Keratinocyte (primary cell): ENCODE measurements at regions not wholly inside any gene's neighbourhood (a gene's known extent, or its start where the extent isn't known, plus 50 kb on each side); places are given as distances from the start of the nearest gene placed in this dataset.

Experiments used
- EZH2 ChIP-seq: IDR thresholded peaks from one replicate; pipeline ENCODE4 v1.6.1; 2012; ENCODE audit warnings: inconsistent platforms, mild to moderate bottlenecking, low read length, moderate library complexity
- TF ChIP-seq, protein P1 (sequence below), 3 experiments: IDR thresholded peaks in 1 of 3; conservative IDR thresholded peaks in 1 of 3; optimal IDR thresholded peaks in 1 of 3; 2 replicates in 2 of 3; 3 replicates in 1 of 3; pipeline versions ENCODE3 to v1.5.1; 2011; ENCODE audit warnings: low read length in 3 of 3, mild to moderate bottlenecking in 3 of 3, moderate library complexity in 2 of 3, control low read depth in 1 of 3, inconsistent platforms in 1 of 3; ENCODE audit not compliant: insufficient read depth in 2 of 3; ENCODE audit errors: extremely low read depth in 1 of 3

DNA sequence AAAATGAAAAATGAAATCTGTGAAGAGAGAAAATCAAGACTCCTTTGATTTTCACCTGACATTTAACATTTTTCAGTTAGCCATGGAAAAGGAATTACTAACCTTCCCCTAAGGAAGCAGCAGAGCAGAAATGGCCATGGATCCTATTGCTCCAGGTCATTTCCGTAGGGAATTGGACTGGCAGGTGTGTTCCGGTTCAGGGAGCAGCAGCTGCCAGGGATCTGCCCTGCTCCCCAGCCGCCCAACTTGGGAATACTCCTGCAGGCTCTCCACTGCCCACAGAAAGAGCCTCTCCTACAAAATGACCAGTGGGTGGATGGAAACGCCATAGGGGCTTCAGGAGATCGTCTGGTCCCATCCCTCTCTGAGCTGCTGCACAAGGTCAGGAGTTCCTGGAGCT lies 86.0 kb upstream of the MAPK4 start:
- TF ChIP-seq, protein P1, sequence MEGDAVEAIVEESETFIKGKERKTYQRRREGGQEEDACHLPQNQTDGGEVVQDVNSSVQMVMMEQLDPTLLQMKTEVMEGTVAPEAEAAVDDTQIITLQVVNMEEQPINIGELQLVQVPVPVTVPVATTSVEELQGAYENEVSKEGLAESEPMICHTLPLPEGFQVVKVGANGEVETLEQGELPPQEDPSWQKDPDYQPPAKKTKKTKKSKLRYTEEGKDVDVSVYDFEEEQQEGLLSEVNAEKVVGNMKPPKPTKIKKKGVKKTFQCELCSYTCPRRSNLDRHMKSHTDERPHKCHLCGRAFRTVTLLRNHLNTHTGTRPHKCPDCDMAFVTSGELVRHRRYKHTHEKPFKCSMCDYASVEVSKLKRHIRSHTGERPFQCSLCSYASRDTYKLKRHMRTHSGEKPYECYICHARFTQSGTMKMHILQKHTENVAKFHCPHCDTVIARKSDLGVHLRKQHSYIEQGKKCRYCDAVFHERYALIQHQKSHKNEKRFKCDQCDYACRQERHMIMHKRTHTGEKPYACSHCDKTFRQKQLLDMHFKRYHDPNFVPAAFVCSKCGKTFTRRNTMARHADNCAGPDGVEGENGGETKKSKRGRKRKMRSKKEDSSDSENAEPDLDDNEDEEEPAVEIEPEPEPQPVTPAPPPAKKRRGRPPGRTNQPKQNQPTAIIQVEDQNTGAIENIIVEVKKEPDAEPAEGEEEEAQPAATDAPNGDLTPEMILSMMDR (optimal IDR thresholded peaks at IDR 0.05 in 1 of 3, IDR thresholded peaks at IDR 0.05 in 1 of 3, conservative IDR thresholded peaks at IDR 0.05 in 1 of 3; ENCODE audit: extremely low read depth in 1 of 3, insufficient read depth in 2 of 3, low read length in 3 of 3), result no peak
- no peak for TF ChIP-seq EZH2
